GM19023 (cell line): ENCODE measurements at regions not wholly inside any gene's neighbourhood (a gene's known extent, or its start where the extent isn't known, plus 50 kb on each side); places are given as distances from the start of the nearest gene placed in this dataset.
"Not testable (repeated sequence)": the region's sequence is repeated elsewhere in the genome, so short reads cannot be mapped to it uniquely, and the experiment has no call there.

Experiments
- ATAC-seq: cut with Tn5 transposase; IDR thresholded peaks from one replicate; pipeline ENCODE4 v1.9.1; 2021; ENCODE audit warnings: mild to moderate bottlenecking, moderate library complexity; ENCODE audit not compliant: unreplicated experiment

DNA sequence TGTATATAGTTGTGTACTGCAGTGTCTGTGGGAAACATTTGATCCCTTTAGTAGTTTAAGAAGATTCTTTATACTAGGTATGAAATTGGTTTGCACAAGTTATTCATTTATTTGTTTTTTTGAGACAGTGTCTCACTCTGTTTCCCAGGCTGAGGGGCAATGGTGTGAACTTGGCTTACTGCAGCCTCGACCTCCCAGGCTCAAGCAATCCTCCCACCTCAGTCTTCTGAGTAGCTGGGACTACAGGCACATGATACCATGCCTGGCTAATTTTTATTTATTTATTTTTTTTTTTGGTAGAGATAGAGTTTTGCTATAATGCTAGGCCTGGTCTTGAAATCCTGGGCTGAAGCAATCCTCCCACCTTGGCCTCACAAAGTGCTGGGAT is 209.4 kb downstream of the RASSF9 start:
- no peak for ATAC-seq

DNA sequence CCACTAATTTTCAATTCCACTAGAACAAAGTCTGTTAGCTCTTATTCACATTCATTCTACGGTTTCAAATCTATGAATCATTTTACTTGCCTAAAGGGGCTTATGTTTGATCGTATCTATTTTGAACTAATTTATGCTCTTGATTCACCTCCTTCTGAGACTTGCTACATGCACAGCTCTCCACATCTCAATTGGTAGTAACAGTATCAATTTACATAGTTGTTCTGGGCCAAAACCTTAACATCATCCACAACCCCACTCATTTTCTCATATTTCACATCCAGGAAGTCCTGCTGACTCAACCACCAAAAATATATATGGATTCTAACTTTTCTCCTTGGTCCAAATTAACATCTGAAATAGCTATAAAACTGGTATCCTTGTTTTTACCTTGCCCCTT is 208.6 kb downstream of the RASSF9 start:
- no peak for ATAC-seq

DNA sequence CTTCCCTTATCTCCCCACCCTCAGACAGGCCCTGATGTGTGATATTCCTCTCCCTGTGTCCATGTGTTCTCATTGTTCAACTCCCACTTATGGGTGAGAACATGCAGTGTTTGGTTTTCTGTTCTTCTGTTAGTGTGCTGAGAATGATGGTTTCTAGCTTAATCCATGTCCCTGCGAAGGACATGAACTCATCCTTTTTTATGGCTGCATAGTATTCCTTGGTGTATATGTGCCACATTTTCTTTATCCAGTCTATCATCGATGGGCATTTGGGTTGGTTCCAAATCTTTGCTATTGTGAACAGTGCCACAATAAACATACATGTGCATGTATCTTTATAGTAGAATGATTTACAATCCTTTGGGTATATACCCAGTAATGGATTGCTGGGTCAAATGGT is 207.6 kb downstream of the RASSF9 start:
- ATAC-seq = not testable (repeated sequence)

DNA sequence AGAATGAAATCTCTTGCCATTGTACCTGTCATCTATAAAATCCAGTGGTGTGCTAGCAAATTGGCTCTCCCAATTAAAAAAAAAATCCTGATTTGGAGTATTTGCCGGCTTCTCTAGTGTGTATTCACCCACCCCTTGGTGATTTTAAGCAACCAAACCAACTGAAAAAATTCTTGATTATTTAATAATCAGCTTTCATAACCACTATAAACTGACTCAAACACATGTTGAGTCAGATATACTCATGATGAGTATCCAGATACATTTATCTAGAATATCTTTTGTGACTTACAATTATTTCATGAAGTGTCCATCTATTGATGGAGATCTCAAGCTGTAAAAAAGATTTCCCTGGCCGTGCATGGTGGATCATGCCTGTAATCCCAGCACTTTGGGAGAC is 205.4 kb downstream of the RASSF9 start:
- ATAC-seq = no peak

DNA sequence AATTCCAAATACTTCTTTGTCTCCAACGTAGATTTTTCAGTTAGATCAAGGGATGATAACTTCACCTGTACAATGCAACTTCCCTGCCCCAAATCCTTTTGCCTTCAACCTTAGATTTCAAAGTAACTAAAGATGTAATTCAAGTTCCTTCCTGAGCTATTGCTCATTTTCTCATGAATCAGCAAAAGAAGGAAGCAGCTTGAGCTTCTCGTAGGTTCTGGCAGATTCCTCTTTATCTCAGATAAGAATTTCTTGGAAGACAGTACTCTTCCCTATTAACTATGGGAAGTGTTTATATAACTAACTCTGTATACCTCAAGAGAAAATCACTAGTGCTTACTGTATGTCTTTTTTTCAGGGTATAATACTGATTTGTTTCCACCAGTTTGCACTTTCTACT is 203.8 kb downstream of the RASSF9 start:
- no peak for ATAC-seq

DNA sequence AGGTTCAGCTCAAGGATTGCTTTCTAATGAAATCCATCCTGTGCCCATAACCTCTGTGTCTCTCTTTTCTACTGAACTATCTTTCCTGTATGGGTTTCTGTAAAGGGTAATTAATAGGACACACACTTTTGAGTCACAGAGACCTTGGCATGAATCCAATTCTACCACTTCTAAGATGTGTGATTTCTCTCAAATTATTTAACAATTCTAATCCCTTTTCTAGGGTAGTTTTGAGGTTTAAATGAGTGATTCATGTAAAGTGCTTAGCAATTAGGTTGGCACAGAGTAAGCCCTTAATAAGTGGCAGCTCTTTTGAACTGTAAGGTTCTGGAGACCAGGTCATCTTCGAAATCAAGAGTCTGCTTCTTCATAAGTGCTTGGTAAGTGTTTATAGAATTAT is 202.7 kb downstream of the RASSF9 start:
- ATAC-seq = no peak

DNA sequence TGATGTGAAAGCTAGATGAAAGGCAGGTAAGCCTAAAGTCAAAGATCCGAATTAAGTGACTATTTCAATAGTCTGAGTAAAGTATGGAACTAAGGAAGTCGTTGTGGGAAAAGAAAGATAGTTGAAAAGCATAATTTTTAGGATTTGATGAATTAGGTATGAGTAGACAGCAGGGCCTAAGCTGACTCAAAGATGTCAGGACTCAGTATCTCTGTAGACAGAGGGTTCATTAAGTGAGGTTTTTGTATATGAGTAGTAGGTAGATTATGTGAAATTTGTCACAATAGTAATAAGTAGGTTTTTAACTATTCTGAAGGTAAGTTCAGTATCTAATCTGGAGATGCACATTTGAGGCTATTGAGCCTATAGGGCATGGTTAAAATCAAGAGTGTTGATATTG is 196.4 kb downstream of the RASSF9 start:
- ATAC-seq = no peak

DNA sequence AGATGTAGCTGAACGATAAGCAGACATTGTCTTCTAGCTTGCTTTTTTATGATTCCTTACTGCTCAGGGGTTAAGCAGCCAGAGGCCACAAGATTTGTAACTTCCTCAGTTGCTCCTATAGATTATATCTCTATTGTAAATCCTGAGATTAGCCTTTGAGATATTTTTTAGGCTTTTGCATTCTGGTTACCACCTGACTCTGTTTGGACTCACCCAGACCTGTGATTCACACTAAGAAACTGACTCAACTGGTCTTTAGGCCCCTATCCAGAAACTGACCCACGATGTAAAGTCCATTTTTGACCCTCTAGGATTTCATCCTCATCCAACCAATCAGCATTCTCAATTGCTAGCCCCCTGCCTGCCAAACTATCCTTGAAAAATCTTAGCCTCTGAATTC is 194.4 kb downstream of the RASSF9 start:
- ATAC-seq = no peak

DNA sequence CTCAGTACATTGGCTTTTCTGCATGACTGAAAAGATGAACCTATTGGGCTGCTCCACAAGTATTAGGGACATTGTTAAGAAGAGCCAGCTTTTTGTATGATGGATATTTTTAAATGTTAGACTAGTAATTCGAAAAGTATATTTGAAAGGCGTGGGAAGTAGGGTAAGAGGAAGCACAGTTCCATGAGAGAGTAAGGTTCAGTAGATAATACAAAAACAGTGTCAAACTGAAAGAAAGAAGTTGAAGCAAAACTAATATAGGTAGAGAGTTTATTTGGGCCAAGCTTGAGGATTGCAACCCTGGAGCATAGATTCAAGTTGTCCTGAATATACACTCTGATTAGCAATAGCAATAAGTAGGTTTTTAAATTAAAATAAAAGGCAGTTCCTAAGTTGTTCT is 193.9 kb downstream of the RASSF9 start:
- no peak for ATAC-seq

DNA sequence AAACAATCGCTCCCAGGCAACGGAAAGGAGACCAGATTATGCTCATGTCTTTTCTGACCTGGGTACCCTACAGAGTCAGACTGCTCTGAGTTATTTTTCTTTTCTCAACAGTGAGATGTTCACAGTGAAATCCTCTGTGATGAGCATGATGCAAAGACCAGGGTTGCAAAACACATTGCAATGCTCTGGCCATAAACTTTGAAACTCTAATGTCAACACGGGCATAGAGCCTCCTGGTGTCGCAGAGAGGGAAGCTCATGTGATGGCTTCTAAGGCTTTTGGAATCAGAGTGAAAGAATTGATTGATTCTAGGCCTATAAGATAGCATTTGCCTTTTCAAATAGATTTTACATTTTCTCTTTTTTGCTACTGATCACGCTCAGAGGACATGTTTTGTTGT is 193.4 kb downstream of the RASSF9 start:
- ATAC-seq = no peak

DNA sequence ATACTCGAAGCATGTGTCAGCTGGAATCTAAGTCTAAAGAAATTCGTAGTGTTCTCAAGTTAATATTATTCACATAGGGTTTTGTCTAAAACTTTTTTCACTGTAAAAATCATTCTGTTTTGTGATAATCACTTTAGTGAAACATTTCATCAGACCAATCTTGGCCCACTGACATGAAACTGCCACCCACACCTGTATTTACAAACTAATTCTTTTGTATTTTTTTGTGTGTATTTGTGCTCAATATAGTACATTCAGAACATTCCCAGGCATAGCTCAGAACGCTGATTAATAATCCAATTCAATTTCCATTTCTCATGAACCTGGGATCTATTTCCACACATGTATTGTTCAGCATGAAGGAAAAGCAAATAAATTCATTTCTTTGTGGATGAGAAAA is 191.7 kb downstream of the RASSF9 start:
- ATAC-seq = no peak

DNA sequence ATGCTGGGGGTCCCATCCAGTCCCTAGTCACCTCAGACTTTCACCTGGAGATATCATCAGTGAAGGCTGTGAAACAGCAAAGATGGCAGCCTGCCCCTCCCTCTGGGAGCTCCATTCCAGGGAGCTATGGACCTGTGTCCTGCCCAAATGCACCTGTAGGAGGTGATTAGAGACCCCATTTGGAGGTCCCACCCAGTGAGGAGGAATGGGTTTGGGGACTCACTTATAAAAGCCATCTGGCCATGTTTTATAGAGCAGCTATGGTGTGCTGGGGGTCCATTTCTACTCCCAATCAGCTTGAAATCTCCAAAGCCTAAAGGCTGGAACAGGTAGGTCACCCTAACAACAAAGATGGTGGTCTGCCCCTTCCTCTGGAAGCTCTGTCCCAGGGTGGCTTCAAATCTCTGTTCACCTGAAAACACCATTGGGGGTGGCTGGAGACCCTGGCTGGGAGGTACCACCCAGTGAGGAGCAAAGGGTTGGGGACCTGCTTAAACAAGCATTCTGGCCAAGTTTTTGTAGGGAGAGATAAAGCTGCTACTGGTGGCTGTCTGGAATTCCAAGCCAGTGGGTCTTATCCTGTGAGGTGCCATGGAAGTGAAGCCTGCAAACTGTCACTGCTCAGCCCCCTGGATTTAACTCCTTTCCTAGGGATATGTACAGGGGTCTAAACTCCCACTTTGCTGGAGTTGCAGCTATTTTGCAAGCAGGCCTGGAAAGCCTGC is 182.3 kb downstream of the RASSF9 start:
- ATAC-seq = no peak

DNA sequence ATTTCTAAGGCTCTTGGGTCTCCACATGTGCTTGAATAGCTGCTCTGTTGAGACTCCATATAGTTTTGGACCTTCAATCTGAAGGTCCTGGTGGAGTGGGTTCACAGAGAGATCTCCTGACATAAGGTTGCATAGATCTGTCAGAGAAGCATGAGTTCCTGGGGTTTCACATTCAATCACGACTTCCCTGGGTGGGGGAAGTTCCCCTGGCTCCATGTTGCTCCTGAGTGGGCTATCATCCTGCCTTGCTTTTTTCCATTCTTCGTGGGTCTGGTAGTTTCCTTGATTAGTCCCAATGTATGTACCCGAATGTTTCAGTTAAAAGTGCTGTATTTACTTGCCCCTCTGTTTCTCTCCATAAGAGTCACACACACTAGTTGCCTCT is 181.8 kb downstream of the RASSF9 start:
- no peak for ATAC-seq

DNA sequence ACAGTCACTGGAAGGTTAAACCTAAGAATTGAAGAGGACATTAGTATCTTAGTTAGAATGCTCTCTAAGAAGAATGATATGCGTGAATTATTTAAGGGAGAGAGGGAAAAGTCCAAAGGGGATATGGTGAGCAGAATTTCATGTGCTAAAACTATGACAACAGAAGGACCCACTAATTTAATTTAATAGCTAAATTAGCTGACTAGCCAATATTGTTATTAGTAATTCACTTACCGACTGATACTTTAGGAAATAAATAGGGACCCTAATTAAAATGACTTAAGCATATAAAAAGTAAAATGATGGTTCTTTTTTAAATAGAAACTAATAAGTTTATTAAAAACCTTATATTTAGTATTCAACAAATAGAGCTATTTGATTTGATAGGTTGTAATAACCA is 179.6 kb downstream of the RASSF9 start:
- no peak for ATAC-seq

DNA sequence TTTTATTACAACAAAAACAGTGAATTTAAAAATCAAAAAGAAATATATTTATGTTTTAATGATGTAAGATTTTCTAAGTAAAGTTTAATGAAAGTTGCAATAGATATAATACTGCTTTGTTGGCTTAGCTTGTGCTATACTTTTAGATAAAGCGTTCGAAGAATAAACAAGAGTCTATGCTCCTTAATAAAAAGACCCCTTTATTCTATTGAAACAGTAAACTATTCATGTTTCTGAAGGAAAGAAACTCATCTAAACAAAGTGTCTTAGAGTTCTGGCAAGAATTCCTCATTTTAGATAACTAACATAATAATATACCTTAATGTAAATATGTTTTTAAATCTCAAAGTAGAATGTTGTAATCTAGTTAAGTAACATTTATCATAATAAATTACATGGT is 179.0 kb downstream of the RASSF9 start:
- no peak for ATAC-seq

DNA sequence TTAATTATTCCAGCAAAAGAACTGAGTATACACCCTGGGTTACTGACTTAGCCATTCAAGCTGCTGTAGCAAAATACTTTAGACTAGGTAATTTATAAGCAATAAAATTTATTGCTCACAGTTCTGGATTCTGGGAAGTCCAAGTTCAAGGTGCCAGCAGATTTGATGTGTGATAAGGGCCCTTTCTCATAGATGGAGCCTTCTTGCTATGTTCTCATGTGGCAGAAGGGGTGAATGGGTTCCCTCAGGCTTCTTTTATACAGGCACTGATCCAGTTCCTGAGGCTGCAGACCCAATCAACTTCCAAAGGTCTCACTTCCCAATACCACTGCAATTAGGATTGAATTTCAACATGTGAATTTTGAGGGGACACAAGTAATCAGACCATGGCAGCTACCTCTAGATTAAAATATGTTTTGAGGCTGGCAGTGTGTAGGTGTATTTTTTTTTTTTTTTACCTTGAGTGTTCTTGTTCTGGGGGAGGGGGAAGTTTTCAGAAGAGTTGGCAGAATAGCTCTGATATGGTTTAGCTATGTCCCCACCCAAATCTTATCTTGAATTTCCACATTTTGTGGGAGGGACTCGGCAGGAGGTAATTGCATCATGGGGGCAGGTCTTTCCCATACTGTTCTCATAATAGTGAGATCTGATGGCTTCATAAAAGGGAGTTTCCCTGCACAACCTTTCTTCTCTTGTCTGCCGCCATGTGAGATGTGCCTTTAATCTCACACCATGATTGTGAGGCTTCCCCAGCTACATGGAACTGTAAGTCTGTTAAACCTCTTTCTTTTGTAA is 178.2 kb downstream of the RASSF9 start:
- no peak for ATAC-seq

DNA sequence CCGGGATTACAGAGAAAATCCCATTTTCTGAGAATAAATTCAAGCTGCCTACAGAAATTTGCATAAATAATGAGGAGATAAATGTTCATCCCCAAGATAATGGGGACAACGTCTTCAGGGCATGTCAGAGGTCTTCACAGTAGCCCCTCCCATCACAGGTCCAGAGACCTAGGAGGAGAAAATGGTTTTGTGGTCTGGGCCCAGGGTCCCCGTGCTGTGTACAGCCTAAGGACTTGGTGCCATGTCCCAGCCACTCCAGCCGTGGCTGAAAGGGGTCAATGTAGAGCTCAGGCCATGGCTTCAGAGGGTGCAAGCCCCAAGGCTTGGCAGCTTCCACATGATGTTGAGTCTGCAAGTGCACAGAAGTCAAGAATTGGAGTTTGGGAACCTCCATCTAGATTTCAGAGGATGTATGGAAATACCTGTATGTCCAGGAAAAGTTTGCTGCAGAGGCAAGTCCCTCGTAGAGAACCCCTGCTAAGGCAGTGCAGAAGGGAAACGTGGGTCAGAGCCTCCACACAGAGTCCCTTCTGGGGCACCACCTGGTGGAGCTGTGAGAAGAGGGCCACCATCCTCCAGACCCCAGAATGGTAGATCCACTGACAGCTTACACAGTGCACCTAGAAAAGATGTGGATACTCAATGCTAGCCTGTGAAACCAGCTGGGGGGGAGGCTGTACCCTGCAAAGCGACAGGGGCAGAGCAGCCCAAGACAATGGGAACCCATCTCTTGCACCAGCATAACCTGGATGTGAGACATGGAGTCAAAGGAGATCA is 176.3 kb downstream of the RASSF9 start:
- no peak for ATAC-seq

DNA sequence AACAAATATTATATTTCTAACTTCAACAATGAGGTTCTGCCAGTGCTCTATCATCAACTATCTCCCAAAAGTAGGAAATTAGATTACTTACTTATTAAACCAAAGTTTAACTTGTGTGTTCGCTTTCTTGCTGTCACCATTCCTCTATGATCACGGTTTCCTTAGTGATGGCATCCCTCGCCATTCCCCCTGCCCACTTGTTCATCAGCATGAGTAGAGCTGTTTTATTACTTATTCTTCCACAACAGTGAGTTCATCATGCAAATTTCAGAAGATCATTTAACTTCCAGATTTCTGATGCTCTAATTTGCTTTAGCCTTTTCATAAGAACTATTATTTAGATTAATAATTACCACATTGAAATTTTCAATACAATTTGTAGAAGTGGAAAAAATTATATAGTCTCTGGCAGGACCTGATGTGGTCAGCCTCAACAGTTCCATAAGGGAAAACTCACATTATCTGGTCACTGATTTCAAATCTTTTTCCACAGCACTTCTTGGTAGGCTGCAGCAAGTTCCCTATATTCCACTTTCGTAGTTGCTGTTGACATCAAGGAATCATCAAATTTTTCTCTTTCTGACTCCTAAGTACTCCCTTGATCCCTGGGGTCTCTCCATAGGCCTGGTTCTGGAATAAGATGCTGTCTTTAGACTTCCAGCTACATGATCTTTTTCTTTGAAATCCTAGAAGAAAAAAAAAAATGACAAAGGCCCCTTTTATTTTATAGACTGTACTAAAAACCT is 174.6 kb downstream of the RASSF9 start:
- no peak for ATAC-seq

DNA sequence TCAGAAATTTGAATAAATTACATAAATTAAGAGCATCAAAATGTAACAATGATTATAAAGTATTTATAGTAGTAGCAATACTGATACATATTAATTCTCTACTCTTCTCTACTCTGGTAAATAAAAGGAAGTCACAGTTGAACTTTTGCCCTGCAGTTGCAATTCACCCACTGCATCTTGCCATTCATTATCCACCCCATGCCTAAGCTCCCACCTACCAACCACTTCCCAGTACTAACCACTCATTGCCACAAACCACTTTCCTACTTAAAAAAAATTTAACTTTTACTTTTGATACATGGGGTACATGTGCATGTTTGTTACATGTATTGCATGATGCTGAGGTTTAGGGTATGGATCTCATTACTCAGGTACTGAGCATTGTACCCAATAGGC is 174.0 kb downstream of the RASSF9 start:
- no peak for ATAC-seq

DNA sequence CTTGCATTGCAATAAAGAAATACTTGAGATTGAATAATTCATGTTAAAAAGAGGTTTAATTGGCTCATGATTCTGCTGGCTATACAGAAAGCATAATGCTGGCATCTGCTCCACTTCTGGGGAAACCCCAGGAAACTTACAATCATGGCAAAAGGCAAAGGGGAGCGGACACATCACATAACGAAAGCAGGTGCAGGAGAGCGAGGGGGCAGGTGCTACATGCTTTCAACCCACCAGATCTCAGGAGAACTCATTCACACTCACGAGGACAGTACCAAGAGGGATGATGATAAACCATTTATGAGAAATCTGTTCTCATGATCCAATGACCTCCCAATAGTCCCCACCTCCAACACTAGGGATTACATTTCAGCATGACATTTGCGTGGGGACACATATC is 172.6 kb downstream of the RASSF9 start:
- ATAC-seq = no peak

DNA sequence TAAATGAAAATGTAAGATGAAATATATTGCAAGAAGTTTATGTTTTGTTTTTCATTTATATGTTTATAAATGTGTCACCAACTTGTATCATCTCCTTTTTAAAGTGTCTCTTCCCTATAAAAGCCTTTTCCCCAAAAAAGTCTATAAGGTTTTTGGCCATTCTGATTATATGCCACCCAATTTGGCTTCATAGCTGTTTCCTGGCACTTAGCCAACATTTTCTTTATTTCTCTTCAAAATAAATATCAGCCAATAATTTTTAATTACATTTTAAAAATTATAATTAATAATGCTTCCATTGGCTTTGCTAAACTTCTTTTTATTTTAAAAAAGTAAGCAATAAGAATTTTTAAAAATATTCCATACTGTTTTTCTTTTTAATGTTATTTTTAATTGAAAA is 171.8 kb downstream of the RASSF9 start:
- no peak for ATAC-seq
